ENCODE measurements at regions not wholly inside any gene's neighbourhood (a gene's known extent, or its start where the extent isn't known, plus 50 kb on each side); places are given as distances from the start of the nearest gene placed in this dataset.

GRCh38 chr11:26827567-26828081 lies 105.8 kb upstream of the SLC5A12 start:
- TF ChIP-seq POLR2AphosphoS5 (IDR thresholded peaks at IDR 0.05; ENCODE audit: low read depth, low read length) (no peak), REST (IDR thresholded peaks at IDR 0.05; ENCODE audit: insufficient read depth in 1 of 2, low read depth in 2 of 2, low read length in 2 of 2) (peak in 1 of 2 experiments; percentile 48; a peak in 1 of 4 replicates), FOXP2 (optimal IDR thresholded peaks at IDR 0.05; ENCODE audit: borderline replicate concordance, extremely low read depth, extremely low read length, insufficient read depth) (peak; percentile 64), TAF1 (IDR thresholded peaks at IDR 0.05; ENCODE audit: borderline replicate concordance, insufficient read depth, low read length) (no peak)
